GM18951 (cell line): ENCODE measurements at regions not wholly inside any gene's neighbourhood (a gene's known extent, or its start where the extent isn't known, plus 50 kb on each side); places are given as distances from the start of the nearest gene placed in this dataset.
"Not testable (repeated sequence)": the region's sequence is repeated elsewhere in the genome, so short reads cannot be mapped to it uniquely, and the experiment has no call there.

Source experiments
- POLR2A ChIP-seq: IDR thresholded peaks from 4 replicates; pipeline ENCODE4 v1.6.1; 2011; ENCODE audit warnings: mild to moderate bottlenecking; ENCODE audit not compliant: insufficient read length, insufficient read depth; ENCODE audit errors: extremely low read depth
- in situ Hi-C: fragments of 300-500 bp; cut with MboI; formaldehyde crosslinking; loops from one replicate; pipeline ENCODE4 v1.12.0; 2022; ENCODE audit warnings: low sequenced_read_pairs, mixed read lengths, inconsistent platforms; ENCODE audit not compliant: unreplicated experiment

DNA sequence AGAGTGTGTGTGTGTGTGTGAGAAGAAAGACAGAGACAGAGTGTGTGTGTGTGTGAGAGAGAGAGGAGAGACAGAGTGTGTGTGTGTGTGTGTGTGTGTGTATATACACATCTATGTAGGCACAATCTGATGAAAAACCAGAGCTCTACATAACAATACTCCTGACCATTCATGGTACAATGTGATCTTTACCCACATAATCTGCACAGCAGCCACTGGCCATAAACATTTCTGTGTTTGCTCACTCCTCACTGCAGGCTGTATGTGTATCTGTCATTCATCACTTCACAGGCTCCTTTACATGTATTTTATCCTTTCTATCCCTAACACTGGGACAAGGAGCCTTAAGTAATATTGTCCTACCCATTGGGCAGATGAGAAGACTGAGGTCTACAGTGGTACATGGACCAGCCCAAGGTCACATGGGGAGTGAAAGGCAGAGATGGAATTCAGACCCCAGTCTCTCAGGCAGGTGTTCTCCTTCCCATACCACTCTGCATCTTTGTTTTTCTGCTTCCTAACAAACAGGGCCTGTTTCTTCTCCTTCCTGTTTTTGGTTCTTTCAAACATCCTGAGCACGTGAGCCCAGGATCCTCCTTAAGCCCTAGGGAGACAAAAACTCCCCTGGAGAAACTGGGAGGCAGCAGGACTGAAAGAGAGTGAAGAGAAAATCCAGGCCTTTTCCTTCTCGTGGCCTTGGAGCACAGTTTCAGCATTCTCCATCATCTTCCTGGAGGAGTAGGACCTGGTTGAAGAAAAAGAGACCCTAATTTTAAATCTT lies 201.7 kb upstream of the MSX2 start:
- no peak for TF ChIP-seq POLR2A
- in situ Hi-C loops, result no loop called here

DNA sequence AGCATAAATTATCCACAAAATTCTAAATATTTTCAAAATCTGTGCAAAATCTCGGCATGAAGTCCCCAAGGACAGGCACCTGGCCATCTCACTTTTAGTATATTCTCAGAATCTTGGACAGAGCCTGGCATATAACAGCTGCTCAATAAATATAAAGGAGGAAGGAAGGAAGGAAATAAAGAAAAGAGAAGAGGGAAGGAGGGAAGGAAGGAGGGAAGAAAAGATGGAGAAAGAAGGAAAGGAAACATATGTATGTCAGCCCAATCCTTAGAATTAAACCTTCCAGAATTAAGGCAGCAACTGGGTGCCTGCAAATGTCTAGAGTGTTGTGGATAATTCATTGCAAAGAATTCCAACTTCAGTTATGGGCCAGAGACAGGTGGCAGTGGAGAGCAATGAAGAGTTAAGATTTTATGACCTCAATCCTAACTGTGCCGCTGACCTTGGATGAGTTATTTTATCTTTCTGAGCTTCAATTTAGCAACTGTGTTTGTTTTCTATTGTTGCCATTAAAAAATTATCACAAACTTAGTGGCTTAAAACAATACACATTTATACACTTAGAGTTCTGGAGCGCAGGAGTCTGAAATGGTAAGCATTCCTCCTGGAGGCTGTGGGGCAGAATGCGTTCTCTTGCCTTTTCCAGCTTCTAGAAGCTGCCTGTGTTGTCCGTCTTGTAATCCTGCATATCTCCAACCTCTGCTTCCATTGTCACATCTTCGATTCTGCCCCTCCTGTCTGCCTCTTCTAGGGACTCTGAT lies 200.9 kb upstream of the MSX2 start:
- TF ChIP-seq POLR2A, result no peak
- in situ Hi-C loops, result no loop called here

DNA sequence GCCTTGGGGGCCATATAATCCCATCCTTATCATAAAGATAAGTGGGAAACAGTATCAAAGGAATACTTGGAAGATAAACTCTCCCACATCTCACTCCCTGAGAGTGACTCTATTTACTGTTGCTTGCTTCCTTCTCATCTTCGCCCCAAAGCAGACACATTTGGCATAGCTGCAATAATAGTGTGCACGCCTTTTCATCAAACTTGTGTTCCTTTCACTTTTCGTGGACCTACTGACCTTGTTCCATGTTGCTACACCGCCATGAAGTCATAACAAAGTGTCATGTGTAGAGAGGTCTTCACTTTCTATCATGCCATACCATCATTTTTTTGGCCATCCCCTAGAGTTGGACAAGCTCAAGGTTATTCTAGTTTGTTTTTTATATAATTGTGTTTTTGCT lies 200.0 kb upstream of the MSX2 start:
- in situ Hi-C loops, result no loop called here
- no peak for TF ChIP-seq POLR2A

GRCh38 chr5:174526177-174526576 lies 198.2 kb upstream of the MSX2 start:
- TF ChIP-seq POLR2A, result no peak
- in situ Hi-C loops, result no loop called here

DNA sequence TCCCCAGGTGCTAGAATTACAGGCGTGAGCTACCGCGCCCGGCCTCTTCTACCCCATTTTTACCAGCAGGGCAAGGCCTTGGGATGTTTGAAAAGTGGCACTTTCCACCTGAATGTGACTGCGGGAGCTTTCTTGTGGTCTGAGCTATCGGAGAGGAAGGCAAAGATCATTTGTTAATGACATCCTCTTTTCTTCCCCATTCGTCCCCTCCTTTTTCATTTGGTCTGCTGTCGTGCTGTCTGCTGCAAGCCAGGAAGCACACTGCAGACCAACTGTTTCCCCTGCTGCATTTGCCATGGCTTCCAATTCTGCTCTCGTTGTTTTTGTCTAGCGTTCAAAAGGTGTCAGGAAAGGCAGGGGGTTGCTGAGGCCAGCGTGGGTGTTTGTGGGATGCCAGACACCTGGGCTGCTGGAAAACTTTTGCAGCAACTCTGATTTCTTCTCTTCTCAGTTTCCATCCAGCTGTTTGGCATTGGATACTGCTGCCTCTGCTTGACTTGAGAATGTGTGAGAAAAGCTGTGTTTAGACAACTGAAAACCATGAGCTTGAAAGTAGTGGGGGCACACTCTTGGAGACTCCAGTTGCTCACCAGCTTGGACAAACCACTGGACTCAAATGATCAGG lies 196.4 kb upstream of the MSX2 start:
- in situ Hi-C loops, result no loop called here
- no peak for TF ChIP-seq POLR2A

DNA sequence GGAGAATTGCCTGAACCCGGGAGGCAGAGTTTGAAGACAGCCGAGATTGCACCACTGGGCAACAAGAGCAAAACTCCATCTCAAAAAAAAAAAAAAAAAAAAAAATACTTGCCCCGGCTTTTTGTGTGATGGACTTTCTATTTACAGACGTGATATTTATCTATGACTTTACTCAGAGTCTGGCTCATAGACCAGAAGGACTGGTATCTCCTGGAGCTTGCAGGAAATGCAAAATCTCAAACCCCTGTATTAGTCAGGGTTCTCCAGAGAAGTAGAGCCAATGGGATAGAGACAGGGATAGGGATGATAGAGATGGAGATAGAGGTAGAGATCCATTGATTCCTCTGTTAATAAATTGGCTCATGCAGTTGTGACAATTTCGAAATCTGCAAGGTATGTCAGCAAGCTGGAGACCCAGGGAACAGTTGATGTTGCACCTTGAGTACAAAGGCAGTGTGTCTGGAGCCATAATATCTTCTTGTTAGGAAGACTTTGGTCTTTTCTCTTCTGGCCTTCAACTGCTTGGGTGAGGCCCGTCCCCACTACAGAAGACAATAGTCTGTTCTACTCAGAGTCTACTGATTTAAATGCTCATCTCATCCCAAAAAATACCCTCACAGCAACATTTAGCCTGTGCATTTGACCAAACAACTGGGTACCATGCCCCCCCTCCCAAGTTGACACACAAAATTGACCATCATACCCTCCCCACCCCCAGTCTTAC lies 195.4 kb upstream of the MSX2 start:
- in situ Hi-C loops, result no loop called here
- no peak for TF ChIP-seq POLR2A

GRCh38 chr5:174529925-174530681 lies 194.3 kb upstream of the MSX2 start:
- no peak for TF ChIP-seq POLR2A
- in situ Hi-C loops, result no loop called here

- in situ Hi-C loops, result no loop called here
- TF ChIP-seq POLR2A, result no peak
Measured at GRCh38 chr5:174531782-174532191, 192.6 kb upstream of the MSX2 start.

- TF ChIP-seq POLR2A, result no peak
- in situ Hi-C loops, result no loop called here
Measured at GRCh38 chr5:174532455-174533453, 191.6 kb upstream of the MSX2 start.

GRCh38 chr5:174533751-174534241 lies 190.6 kb upstream of the MSX2 start:
- TF ChIP-seq POLR2A, result no peak
- in situ Hi-C loops, result no loop called here

GRCh38 chr5:174535669-174536068 lies 188.7 kb upstream of the MSX2 start:
- TF ChIP-seq POLR2A, result no peak
- in situ Hi-C loops, result no loop called here

- in situ Hi-C loops, result not testable (repeated sequence)
Measured at GRCh38 chr5:174539823-174540222, 184.6 kb upstream of the MSX2 start.
